ENCODE measurements at regions not wholly inside any gene's neighbourhood (a gene's known extent, or its start where the extent isn't known, plus 50 kb on each side); places are given as distances from the start of the nearest gene placed in this dataset.

GRCh38 chr10:44326474-44327030, 58.3 kb downstream of the CXCL12 start:
- no peak overlapping the region for H3K4me3 ChIP-seq (ENCODE audit: low read depth, low read length)

DNA sequence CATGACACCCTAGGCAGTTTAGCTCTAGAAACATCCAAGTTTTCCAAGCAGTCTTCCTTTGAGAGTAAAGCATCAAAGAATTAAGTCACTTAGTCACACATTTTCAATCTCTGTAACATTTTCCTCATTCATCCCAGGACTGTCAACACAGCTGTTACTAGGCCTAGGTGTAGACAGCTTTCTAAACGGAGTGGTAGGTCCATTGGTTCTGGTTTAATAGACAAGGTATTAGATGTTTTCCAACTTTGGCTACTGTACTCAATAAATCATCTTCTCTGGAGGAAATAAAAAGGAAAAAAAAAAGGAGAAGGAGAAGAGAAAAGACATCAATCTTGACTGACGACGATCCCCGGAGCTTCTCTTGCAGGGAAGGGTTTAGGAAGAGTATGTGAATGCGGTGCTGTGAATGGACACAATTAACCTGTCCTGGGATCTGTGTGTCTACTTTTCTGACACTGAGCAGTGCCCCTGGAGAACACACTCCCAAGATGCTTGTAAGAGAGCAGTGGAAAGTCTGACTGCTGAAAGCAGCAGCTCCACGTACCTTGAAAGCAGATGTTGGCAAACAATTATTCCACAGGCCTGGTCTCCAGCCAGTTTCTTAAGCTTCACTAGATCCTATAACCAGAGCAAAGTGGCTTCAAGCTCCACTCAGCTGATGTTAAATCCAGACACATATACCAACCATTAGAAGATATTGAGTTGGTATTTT, 59.1 kb downstream of the CXCL12 start:
- no peak overlapping the region for H3K4me3 ChIP-seq (ENCODE audit: low read depth, low read length)

GRCh38 chr10:44325157-44325556, 59.7 kb downstream of the CXCL12 start:
- H3K4me3 ChIP-seq (ENCODE audit: low read depth, low read length), result no peak overlapping the region

- H3K4me3 ChIP-seq (ENCODE audit: low read depth, low read length), result no peak overlapping the region
Observed at GRCh38 chr10:44323838-44324237, 61.1 kb downstream of the CXCL12 start.

GRCh38 chr10:44322137-44322536, 62.8 kb downstream of the CXCL12 start:
- no peak overlapping the region for H3K4me3 ChIP-seq (ENCODE audit: low read depth, low read length)

DNA sequence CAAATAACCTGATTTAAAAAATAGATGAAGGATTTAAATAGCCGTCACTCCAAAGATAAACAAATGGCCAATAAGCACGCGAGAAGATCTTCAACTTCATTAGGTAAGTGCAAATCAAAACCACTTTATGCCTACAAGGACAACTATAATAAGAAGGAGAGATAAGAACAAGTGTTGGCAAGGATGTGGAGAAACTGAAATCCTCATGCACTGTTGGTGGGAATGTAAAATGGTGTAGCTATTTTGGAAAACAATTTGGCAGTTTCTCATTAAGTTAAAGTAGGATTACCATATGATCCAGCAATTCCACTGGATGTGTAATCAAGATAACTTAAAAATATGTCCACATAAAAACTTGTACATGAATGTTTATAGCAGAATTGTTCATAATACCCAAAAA, 64.1 kb downstream of the CXCL12 start:
- H3K4me3 ChIP-seq (ENCODE audit: low read depth, low read length), result no peak overlapping the region

DNA sequence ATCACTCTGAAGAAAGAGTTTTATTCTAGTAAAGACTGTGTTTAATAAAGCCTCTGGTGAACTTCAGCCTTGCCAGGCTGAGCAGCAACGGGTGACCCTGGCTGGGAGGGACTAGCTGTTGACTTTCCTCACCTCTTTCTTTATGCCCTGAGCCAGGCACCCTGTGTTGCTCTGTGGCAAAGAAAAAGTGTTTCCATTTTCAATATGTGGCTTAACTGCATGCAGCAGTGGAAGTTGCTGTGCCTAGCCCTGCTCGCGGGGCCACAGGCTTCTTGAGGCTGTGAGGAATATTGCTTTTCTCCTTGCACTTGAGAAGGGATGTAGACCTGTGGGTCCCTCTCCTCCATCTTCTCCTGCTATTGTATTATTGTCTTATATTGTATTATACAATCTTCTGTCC, 67.0 kb downstream of the CXCL12 start:
- no peak overlapping the region for H3K4me3 ChIP-seq (ENCODE audit: low read depth, low read length)

DNA sequence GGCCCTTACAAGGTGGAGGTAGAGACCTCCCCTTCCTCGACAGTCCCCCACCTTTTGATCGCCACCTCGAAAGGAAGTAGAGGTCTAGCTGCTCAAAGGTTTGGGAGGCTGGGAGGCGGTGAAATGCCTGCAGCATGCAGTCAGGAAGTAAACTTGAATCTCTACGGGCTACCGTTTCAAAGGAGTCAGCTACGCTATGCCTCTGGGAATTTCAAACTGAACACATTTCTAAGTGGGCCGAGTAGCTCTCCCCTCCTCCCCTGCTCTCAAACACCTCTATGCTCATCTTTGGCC, 68.0 kb downstream of the CXCL12 start:
- no peak overlapping the region for H3K4me3 ChIP-seq (ENCODE audit: low read depth, low read length)

DNA sequence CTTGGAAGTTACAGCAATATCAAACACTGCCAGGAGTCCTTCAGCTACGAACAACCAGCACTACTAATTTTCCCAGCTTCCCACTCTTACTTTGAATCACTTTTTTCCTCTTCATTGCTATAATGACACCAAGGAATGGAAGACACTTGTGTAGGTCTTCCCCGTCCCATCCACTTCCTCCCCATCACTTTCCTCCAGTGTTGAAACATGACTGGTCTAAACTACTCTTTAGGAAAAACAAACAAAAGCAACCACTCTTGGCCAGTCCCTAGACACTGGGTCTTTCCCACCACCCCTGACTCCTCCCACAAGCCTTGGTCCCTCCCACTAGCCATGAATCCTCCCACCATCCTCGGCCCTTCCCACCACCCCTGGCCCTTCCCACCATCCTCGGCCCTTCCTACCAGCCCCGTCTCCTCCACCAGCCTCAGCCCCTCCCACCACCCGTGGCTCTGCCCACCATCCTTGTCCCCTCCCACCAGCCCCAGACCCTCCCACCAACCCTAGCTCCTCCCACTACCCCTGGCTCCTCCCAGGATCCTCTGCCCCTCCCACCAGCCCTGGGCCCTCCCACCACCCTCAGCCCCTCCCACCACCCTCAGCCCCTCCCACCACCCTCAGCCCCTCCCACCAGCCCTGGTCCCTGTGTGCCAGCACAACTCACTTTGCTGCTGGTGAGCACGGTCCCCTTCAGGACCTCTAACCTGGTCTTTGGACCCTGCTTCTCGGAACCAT, 68.5 kb downstream of the CXCL12 start:
- H3K4me3 ChIP-seq (ENCODE audit: low read depth, low read length), result no peak overlapping the region

DNA sequence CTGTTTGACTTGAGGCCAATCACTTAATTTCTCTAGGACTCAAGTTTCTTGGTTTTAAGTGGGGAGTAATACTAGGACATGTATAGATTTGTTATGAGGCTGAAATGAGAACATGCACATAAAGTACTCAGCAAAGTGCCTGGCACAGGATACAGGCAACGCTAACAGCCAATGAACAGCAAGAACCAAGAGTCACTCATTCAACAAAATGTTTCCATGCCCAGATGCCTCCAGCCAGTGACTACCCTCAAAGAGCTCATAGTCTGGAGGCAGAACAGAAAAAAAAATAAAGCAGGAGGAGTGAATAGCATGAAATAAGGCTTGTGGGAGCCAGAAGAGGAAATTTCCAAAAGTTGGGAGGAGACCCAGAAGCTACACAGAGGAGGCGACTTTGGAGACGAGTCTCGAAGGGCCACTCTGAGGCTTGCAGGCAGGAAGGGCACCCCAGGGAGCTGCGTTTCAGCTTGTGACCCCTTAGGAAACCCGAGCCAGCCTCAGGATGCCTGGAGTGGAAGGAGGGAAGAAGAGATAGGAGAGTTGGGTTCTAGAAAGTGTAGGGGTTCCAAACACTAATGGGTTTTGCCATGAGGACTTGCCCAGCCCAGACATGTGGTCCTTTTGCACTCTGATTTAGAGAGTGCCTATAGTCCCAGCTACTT, 70.0 kb downstream of the CXCL12 start:
- H3K4me3 ChIP-seq (ENCODE audit: low read depth, low read length), result no peak overlapping the region

- H3K4me3 ChIP-seq (ENCODE audit: low read depth, low read length), result no peak overlapping the region
Observed at GRCh38 chr10:44313761-44314165, 71.1 kb downstream of the CXCL12 start.

DNA sequence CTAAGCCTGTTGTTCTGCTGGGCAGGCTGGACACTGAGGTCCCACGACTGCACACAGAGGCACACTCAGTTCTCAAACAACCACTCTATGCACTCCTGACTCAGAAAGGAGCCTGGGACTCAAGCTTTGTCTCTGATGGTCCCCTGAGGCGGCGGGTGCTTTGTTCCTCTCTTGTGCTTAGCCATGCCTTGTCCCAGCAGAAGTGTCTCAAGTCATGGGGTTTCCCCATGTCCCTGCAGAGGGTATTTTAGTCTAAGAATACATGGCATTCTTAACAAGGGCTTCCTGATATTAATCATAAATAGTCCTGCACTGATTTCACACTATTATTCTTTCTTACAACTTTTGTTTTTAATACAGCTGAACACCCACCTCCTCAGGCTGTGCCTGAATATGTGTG, 72.5 kb downstream of the CXCL12 start:
- no peak overlapping the region for H3K4me3 ChIP-seq (ENCODE audit: low read depth, low read length)

GRCh38 chr10:44311563-44312051, 73.3 kb downstream of the CXCL12 start:
- no peak overlapping the region for H3K4me3 ChIP-seq (ENCODE audit: low read depth, low read length)

GRCh38 chr10:44310762-44311562, 73.9 kb downstream of the CXCL12 start:
- no peak overlapping the region for H3K4me3 ChIP-seq (ENCODE audit: low read depth, low read length)

GRCh38 chr10:44309939-44310761, 74.7 kb downstream of the CXCL12 start:
- no peak overlapping the region for H3K4me3 ChIP-seq (ENCODE audit: low read depth, low read length)

- H3K4me3 ChIP-seq (ENCODE audit: low read depth, low read length), result no peak overlapping the region
Observed at GRCh38 chr10:44309361-44309760, 75.5 kb downstream of the CXCL12 start.

GRCh38 chr10:44308935-44309334, 76.0 kb downstream of the CXCL12 start:
- H3K4me3 ChIP-seq (ENCODE audit: low read depth, low read length), result no peak overlapping the region

DNA sequence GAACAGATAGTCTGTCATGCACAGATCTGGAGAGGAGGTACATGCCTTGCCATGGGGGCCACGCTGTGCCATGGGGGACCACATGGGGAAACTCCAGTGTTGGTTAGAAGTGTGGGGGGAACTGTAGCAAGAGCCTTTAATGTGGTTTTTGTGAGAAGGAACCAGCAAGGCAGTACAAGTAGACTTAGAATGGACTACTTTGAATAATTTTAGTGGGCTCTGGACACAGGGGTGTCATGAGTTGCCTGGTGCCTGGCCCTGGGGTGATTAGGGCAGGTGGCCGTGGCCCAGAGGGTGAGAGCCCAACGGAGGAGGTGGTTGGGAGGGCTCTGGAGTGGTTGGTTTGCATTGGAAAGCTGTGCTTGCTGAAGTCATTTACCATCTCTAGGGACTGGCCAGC, 77.2 kb downstream of the CXCL12 start:
- no peak overlapping the region for H3K4me3 ChIP-seq (ENCODE audit: low read depth, low read length)

- no peak overlapping the region for H3K4me3 ChIP-seq (ENCODE audit: low read depth, low read length)
Observed at GRCh38 chr10:44306762-44307161, 78.1 kb downstream of the CXCL12 start.

- H3K4me3 ChIP-seq (ENCODE audit: low read depth, low read length), result no peak overlapping the region
Observed at GRCh38 chr10:44306147-44306710, 78.7 kb downstream of the CXCL12 start.

Data from iPS-11a (cell line).